ENCODE measurements at regions not wholly inside any gene's neighbourhood (a gene's known extent, or its start where the extent isn't known, plus 50 kb on each side); places are given as distances from the start of the nearest gene placed in this dataset.
"Not testable (repeated sequence)": the region's sequence is repeated elsewhere in the genome, so short reads cannot be mapped to it uniquely, and the experiment has no call there.

DNA sequence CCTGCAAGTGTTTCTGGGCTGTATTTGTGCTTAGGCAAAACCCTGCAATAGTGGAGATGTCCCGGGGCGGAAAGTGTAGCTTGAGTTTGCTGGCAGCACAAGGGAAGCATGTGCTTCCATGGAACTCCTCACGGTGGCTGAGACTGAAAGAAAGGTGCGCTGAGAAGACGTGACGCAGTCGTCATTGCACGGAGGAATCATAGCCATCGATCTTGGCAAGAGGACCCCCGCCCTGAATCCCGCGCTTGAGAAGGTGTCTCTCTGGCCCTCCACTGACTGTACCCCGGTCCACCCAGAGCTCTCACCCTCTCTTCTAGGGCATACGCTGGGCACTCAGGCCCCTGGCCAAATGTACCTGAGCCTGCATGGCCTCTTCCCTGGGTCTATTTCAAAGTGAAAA lies 1081.8 kb upstream of the DEFB115 start:
- no peaks in the 10 kb centered on the region for H3K4me1 ChIP-seq (ENCODE audit: control insufficient read depth in 2 of 3, insufficient read depth in 2 of 3, low read depth in 1 of 3, low read length in 3 of 3)
- H3K9me3 ChIP-seq (ENCODE audit: control insufficient read depth in 2 of 3, insufficient read depth in 1 of 3, low read length in 3 of 3) = no peaks in the 10 kb centered on the region
- intact Hi-C loops (cut with DNase I) = no loop called here
- H3K4me3 ChIP-seq (ENCODE audit: low read length in 3 of 3) = no peak overlapping the region
- no peaks in the 10 kb centered on the region for H3K36me3 ChIP-seq (ENCODE audit: control insufficient read depth in 2 of 3, insufficient read depth in 3 of 3, low read length in 3 of 3)
- no peak overlapping the region for H3K9ac ChIP-seq (ENCODE audit: low read length in 3 of 3)
- peak in 1 of 5 donors; percentile 46 for DNase-seq
- TF ChIP-seq, protein P1, sequence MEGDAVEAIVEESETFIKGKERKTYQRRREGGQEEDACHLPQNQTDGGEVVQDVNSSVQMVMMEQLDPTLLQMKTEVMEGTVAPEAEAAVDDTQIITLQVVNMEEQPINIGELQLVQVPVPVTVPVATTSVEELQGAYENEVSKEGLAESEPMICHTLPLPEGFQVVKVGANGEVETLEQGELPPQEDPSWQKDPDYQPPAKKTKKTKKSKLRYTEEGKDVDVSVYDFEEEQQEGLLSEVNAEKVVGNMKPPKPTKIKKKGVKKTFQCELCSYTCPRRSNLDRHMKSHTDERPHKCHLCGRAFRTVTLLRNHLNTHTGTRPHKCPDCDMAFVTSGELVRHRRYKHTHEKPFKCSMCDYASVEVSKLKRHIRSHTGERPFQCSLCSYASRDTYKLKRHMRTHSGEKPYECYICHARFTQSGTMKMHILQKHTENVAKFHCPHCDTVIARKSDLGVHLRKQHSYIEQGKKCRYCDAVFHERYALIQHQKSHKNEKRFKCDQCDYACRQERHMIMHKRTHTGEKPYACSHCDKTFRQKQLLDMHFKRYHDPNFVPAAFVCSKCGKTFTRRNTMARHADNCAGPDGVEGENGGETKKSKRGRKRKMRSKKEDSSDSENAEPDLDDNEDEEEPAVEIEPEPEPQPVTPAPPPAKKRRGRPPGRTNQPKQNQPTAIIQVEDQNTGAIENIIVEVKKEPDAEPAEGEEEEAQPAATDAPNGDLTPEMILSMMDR (IDR thresholded peaks at IDR 0.05; ENCODE audit: borderline replicate concordance, extremely low read depth, insufficient read depth) = no peak
- no peaks in the 10 kb centered on the region for H3K27me3 ChIP-seq (ENCODE audit: control insufficient read depth, insufficient read depth, low read length)
- no peak overlapping the region for H3K27ac ChIP-seq (ENCODE audit: low read depth in 2 of 2, low read length in 2 of 2)
- no peak for FAIRE-seq

DNA sequence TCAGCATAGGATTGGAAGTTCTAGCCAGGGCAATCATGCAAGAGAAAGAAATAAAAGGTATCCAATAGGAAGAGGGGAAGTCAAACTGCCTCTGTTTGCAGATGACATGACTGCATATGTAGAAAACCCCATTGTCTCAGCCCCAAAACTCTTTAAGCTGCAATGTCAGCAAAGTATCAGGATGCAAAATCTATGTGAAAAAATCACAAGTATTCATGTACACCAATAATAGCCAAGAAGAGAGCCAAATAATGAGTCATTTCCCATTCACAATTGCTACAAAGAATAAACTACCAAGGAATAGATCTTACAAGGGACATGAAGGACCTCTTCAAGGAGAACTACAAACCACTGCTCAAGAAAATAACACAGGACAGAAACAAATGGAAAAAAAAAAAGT lies 1074.3 kb upstream of the DEFB115 start:
- H3K36me3 ChIP-seq (ENCODE audit: control insufficient read depth in 2 of 3, insufficient read depth in 3 of 3, low read length in 3 of 3); FAIRE-seq; H3K4me3 ChIP-seq (ENCODE audit: low read length in 3 of 3); H3K4me1 ChIP-seq (ENCODE audit: control insufficient read depth in 2 of 3, insufficient read depth in 2 of 3, low read depth in 1 of 3, low read length in 3 of 3); H3K9ac ChIP-seq (ENCODE audit: low read length in 3 of 3); intact Hi-C loops (cut with DNase I); H3K9me3 ChIP-seq (ENCODE audit: control insufficient read depth in 2 of 3, insufficient read depth in 1 of 3, low read length in 3 of 3); DNase-seq; H3K27ac ChIP-seq (ENCODE audit: low read depth in 2 of 2, low read length in 2 of 2); H3K27me3 ChIP-seq (ENCODE audit: control insufficient read depth, insufficient read depth, low read length): not testable (repeated sequence)

DNA sequence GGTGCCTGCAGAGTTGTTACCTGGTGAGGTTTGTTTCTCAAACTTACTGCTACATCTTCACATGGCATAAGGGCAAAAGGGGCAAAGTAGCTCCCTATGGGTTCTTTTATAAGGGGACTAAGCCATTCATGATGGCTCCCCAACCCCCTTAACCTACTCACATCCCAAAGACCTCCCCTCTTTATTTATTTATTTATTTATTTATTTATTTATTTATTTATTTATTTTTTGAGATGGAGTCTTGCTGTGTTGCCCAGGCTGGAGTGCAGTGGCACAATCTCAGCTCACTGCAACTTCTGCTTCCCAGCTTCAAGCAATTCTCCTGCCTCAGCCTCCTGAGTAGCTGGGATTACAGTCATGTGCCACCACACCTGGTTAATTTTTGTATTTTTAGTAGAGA lies 1065.7 kb upstream of the DEFB115 start:
- DNase-seq; H3K9ac ChIP-seq (ENCODE audit: low read length in 3 of 3); H3K27me3 ChIP-seq (ENCODE audit: control insufficient read depth, insufficient read depth, low read length); intact Hi-C loops (cut with DNase I); H3K4me3 ChIP-seq (ENCODE audit: low read length in 3 of 3); H3K27ac ChIP-seq (ENCODE audit: low read depth in 2 of 2, low read length in 2 of 2); H3K4me1 ChIP-seq (ENCODE audit: control insufficient read depth in 2 of 3, insufficient read depth in 2 of 3, low read depth in 1 of 3, low read length in 3 of 3); H3K36me3 ChIP-seq (ENCODE audit: control insufficient read depth in 2 of 3, insufficient read depth in 3 of 3, low read length in 3 of 3); H3K9me3 ChIP-seq (ENCODE audit: control insufficient read depth in 2 of 3, insufficient read depth in 1 of 3, low read length in 3 of 3); FAIRE-seq: not testable (repeated sequence)

DNA sequence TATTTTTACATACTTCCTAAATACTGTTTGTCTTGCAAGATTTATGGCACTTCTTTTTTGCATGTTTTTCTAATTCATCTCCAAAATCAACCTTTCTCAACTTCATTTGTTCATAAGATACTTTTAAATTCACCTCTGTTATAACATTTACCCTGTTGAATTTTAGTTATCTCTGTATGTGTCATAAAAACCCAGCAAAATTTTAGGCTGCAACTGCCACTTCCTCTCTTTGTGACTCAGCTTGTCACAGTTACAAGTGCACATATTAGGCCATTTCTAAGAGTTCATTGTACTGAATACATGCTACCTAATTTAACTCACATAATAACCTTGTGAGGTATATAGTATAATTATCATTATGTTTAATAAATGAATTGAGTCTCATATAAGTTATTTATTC lies 1023.0 kb upstream of the DEFB115 start:
- H3K9ac ChIP-seq (ENCODE audit: low read length in 3 of 3); H3K9me3 ChIP-seq (ENCODE audit: control insufficient read depth in 2 of 3, insufficient read depth in 1 of 3, low read length in 3 of 3); H3K27me3 ChIP-seq (ENCODE audit: control insufficient read depth, insufficient read depth, low read length); H3K4me1 ChIP-seq (ENCODE audit: control insufficient read depth in 2 of 3, insufficient read depth in 2 of 3, low read depth in 1 of 3, low read length in 3 of 3); intact Hi-C loops (cut with DNase I); H3K36me3 ChIP-seq (ENCODE audit: control insufficient read depth in 2 of 3, insufficient read depth in 3 of 3, low read length in 3 of 3); H3K27ac ChIP-seq (ENCODE audit: low read depth in 2 of 2, low read length in 2 of 2); FAIRE-seq; H3K4me3 ChIP-seq (ENCODE audit: low read length in 3 of 3); DNase-seq: not testable (repeated sequence)

DNA sequence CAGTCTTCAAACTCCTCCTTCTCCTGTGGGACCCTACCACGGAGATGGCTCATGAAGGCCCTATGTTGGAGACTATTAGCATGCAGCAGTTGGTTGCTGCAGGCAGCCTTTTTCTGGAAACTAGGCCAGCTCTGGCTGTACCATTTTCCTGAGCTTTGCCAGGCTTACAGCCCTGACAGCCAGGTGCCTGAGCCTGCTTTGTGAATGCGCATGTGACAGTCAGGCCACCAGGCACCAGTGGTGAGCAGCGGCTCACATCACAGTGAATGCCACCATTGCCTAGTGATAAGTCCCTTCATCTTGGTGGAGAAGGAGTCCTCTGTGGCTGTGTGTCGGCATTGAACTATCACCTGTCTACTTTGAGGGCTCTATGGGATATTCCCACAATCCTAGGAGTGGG lies 982.4 kb upstream of the DEFB115 start:
- H3K27ac ChIP-seq (ENCODE audit: low read depth in 2 of 2, low read length in 2 of 2); H3K9ac ChIP-seq (ENCODE audit: low read length in 3 of 3); FAIRE-seq; DNase-seq; H3K4me3 ChIP-seq (ENCODE audit: low read length in 3 of 3); H3K36me3 ChIP-seq (ENCODE audit: control insufficient read depth in 2 of 3, insufficient read depth in 3 of 3, low read length in 3 of 3); H3K4me1 ChIP-seq (ENCODE audit: control insufficient read depth in 2 of 3, insufficient read depth in 2 of 3, low read depth in 1 of 3, low read length in 3 of 3); H3K9me3 ChIP-seq (ENCODE audit: control insufficient read depth in 2 of 3, insufficient read depth in 1 of 3, low read length in 3 of 3); H3K27me3 ChIP-seq (ENCODE audit: control insufficient read depth, insufficient read depth, low read length); intact Hi-C loops (cut with DNase I): not testable (repeated sequence)

Data from kidney (tissue), 13 donors.